Calu3 (cell line): ENCODE measurements at regions not wholly inside any gene's neighbourhood (a gene's known extent, or its start where the extent isn't known, plus 50 kb on each side); places are given as distances from the start of the nearest gene placed in this dataset.

Experiments
- BruUV-seq: library from RNA; stranded (reverse); fragments of 400-500 nt; replicated peaks from 2 replicates; lab custom pipeline; 2021; lab: Mats Ljungman, UMichigan
- CTCF ChIA-PET: fragments of 300-600 bp; sonication (Branson Sonifier 250); formaldehyde crosslinking; loops from one replicate; lab custom pipeline; 2022; ENCODE audit warnings: antibody characterized with exemption; lab: Charles Lee
- DNase-seq: peaks from one replicate; pipeline ENCODE4 v3.0.0; 2022
- H3K27ac Mint-ChIP-seq: one replicate; pipeline ENCODE4 v1.8.0; 2022; ENCODE audit warnings: mixed read lengths; ENCODE audit not compliant: unreplicated experiment
- H3K27me3 Mint-ChIP-seq: one replicate; pipeline ENCODE4 v1.8.0; 2022; ENCODE audit warnings: mixed read lengths; ENCODE audit not compliant: unreplicated experiment
- H3K36me3 Mint-ChIP-seq: one replicate; pipeline ENCODE4 v1.8.0; 2022; ENCODE audit warnings: mild to moderate bottlenecking, moderate library complexity, mixed read lengths; ENCODE audit not compliant: insufficient read depth, unreplicated experiment
- H3K4me1 Mint-ChIP-seq: one replicate; pipeline ENCODE4 v1.8.0; 2022; ENCODE audit warnings: mild to moderate bottlenecking, low read depth, mixed read lengths; ENCODE audit not compliant: unreplicated experiment
- H3K4me3 Mint-ChIP-seq: one replicate; pipeline ENCODE4 v1.8.0; 2022; ENCODE audit warnings: mild to moderate bottlenecking, low read depth, moderate library complexity, mixed read lengths; ENCODE audit not compliant: unreplicated experiment
- H3K9me3 Mint-ChIP-seq: one replicate; pipeline ENCODE4 v1.8.0; 2022; ENCODE audit warnings: low read depth, mixed read lengths; ENCODE audit not compliant: unreplicated experiment
- intact Hi-C: fragments of 100-400 bp; cut with micrococcal nuclease; formaldehyde crosslinking; loops from one replicate; pipeline ENCODE4 v1.10.0; 2022; ENCODE audit not compliant: unreplicated experiment
- TF ChIP-seq, protein P1 (sequence below): fragments of 200-600 bp; IDR thresholded peaks from one replicate; pipeline ENCODE4 v1.8.0; 2022; ENCODE audit warnings: antibody characterized with exemption; ENCODE audit not compliant: unreplicated experiment

DNA sequence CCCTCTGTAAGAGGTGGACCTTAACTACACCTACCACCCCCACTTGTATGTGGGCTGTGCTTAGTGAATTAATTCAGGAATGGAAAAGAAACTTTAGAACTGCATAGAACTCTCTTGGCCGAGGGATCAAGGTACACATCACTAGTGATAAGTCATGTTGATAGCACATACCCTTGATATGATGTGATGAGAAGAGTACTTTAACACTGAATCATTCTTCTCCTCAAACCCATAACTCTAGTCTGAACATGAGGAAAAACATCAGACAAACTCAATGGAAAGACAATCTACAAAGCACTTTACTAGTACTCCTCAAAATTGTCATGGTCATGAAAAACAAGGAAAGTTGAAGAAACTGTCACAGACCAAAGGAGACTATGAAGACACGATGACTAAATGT is 87.6 kb downstream of the P2RY1 start:
- intact Hi-C loops: no loop called here
- TF ChIP-seq, protein P1, sequence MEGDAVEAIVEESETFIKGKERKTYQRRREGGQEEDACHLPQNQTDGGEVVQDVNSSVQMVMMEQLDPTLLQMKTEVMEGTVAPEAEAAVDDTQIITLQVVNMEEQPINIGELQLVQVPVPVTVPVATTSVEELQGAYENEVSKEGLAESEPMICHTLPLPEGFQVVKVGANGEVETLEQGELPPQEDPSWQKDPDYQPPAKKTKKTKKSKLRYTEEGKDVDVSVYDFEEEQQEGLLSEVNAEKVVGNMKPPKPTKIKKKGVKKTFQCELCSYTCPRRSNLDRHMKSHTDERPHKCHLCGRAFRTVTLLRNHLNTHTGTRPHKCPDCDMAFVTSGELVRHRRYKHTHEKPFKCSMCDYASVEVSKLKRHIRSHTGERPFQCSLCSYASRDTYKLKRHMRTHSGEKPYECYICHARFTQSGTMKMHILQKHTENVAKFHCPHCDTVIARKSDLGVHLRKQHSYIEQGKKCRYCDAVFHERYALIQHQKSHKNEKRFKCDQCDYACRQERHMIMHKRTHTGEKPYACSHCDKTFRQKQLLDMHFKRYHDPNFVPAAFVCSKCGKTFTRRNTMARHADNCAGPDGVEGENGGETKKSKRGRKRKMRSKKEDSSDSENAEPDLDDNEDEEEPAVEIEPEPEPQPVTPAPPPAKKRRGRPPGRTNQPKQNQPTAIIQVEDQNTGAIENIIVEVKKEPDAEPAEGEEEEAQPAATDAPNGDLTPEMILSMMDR: no peak
- no peak overlapping the region for H3K4me3 Mint-ChIP-seq
- no peaks in the 10 kb centered on the region for H3K36me3 Mint-ChIP-seq
- DNase-seq: no peak
- H3K27ac Mint-ChIP-seq: no peak overlapping the region
- no TSS peak for BruUV-seq
- no peaks in the 10 kb centered on the region for H3K4me1 Mint-ChIP-seq
- H3K9me3 Mint-ChIP-seq: no peaks in the 10 kb centered on the region
- CTCF ChIA-PET: no interaction called here
- H3K27me3 Mint-ChIP-seq: no peaks in the 10 kb centered on the region

DNA sequence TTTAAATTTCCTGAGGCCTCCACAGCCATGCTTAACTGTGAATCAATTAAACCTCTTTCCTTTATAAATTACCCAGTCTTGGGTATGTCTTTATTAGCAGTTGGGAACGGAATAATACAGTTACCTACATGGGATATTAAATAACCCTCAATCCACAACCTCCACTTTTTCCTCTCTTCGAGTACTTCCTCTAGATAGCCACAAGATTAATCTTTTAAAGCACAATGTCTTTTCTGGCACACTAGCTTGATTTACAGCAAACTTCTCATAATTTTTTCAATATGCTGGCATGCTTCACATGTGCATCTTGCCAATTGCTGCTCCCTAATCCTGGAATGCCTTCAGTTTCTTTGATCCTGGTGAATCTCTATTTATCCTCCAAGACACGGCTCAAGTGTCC is 92.2 kb downstream of the P2RY1 start:
- H3K27ac Mint-ChIP-seq: no peak overlapping the region
- no peak for DNase-seq
- intact Hi-C loops: no loop called here
- TF ChIP-seq, protein P1: no peak
- H3K4me3 Mint-ChIP-seq: no peak overlapping the region
- BruUV-seq: no TSS peak
- no peaks in the 10 kb centered on the region for H3K36me3 Mint-ChIP-seq
- CTCF ChIA-PET: no interaction called here
- H3K4me1 Mint-ChIP-seq: no peaks in the 10 kb centered on the region
- H3K27me3 Mint-ChIP-seq: no peaks in the 10 kb centered on the region
- no peaks in the 10 kb centered on the region for H3K9me3 Mint-ChIP-seq

DNA sequence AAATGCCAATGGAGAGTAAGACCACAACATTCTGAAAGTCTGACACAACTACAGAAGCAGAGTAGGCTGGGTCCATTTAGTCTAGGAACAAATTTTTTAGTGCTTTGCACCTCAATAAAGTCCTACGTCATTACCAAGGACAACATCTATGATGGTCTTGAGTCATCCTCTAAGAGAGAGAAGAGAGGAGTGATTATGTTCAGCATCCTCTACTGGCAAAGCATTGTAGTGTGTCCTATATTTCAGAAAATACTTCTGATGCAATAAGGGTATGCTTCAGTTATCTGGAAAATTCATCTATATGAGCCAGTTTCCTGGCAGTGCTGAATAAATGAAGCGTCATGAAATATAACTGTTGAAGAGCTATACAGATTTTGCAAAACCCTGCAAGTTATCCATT is 95.6 kb downstream of the P2RY1 start:
- no peaks in the 10 kb centered on the region for H3K27me3 Mint-ChIP-seq
- no peaks in the 10 kb centered on the region for H3K9me3 Mint-ChIP-seq
- no peaks in the 10 kb centered on the region for H3K4me1 Mint-ChIP-seq
- no peak overlapping the region for H3K4me3 Mint-ChIP-seq
- BruUV-seq: no TSS peak
- DNase-seq: no peak
- TF ChIP-seq, protein P1: no peak
- H3K27ac Mint-ChIP-seq: no peak overlapping the region
- no peaks in the 10 kb centered on the region for H3K36me3 Mint-ChIP-seq
- CTCF ChIA-PET: no interaction called here
- intact Hi-C loops: loop anchor here (10.0 kb wide), 1 partner anchor 426 kb away; no protein-coding TSS in a partner anchor

DNA sequence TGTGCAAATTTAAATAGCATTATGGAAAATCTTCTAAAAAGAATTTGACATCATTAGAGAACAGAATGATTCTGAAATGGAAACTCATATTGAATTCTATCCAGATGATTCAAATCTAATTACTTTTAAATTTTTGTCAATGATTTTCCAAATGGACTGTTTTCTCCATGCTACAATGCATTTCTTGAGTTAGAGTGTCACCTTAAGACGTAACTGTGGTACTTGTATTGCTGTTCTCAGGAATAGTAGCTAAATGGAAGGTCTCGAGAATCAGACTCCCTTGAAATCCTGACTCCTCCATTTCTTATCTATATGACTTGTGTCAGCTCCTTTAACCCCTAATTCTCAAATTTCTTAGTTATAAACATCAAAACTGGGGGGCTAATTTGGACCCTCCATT is 102.3 kb downstream of the P2RY1 start:
- DNase-seq: no peak
- H3K9me3 Mint-ChIP-seq: no peaks in the 10 kb centered on the region
- no TSS peak for BruUV-seq
- intact Hi-C loops: loop anchor here (2.0 to 10.0 kb wide), 2 partner anchors 432 to 462 kb away; no protein-coding TSS in a partner anchor
- no peak overlapping the region for H3K27ac Mint-ChIP-seq
- H3K36me3 Mint-ChIP-seq: no peaks in the 10 kb centered on the region
- CTCF ChIA-PET: no interaction called here
- H3K4me1 Mint-ChIP-seq: peaks cover 4% of the 10 kb centered on the region
- TF ChIP-seq, protein P1: no peak
- no peak overlapping the region for H3K4me3 Mint-ChIP-seq
- H3K27me3 Mint-ChIP-seq: no peaks in the 10 kb centered on the region
